Dermis microvascular lymphatic vessel endothelial cell (primary cell): ENCODE measurements at regions not wholly inside any gene's neighbourhood (a gene's known extent, or its start where the extent isn't known, plus 50 kb on each side); places are given as distances from the start of the nearest gene placed in this dataset.
"Not testable (repeated sequence)": the region's sequence is repeated elsewhere in the genome, so short reads cannot be mapped to it uniquely, and the experiment has no call there.

Experiments used
- DNase-seq, 2 donors: peaks; one replicate each; pipeline versions ENCODE4 v3.0.0 to v3.0.0-alpha.2; 2010; ENCODE audit warnings: low read depth in 2 of 2

GRCh38 chr18:78445880-78446279 lies 533.7 kb upstream of the SALL3 start:
- DNase-seq = no peak

GRCh38 chr18:78447211-78447610 lies 532.4 kb upstream of the SALL3 start:
- DNase-seq = no peak

- DNase-seq = no peak
These were observed 531.5 kb upstream of the SALL3 start for GRCh38 chr18:78448106-78448505.

- no peak for DNase-seq
These were observed 531.0 kb upstream of the SALL3 start for GRCh38 chr18:78448591-78448990.

- DNase-seq = no peak
These were observed 525.4 kb upstream of the SALL3 start for GRCh38 chr18:78454221-78454620.

- no peak for DNase-seq
These were observed 524.2 kb upstream of the SALL3 start for GRCh38 chr18:78455386-78455785.

- no peak for DNase-seq
These were observed 522.6 kb upstream of the SALL3 start for GRCh38 chr18:78457011-78457410.

GRCh38 chr18:78457731-78458130 lies 521.9 kb upstream of the SALL3 start:
- DNase-seq = no peak

- DNase-seq = no peak
These were observed 521.3 kb upstream of the SALL3 start for GRCh38 chr18:78458356-78458755.

- DNase-seq = no peak
These were observed 520.0 kb upstream of the SALL3 start for GRCh38 chr18:78459668-78460067.

- no peak for DNase-seq
These were observed 519.1 kb upstream of the SALL3 start for GRCh38 chr18:78460558-78460957.

- no peak for DNase-seq
These were observed 506.1 kb upstream of the SALL3 start for GRCh38 chr18:78473563-78473962.

GRCh38 chr18:78477840-78478239 lies 501.8 kb upstream of the SALL3 start:
- no peak for DNase-seq

GRCh38 chr18:78479443-78479842 lies 500.2 kb upstream of the SALL3 start:
- DNase-seq = no peak

GRCh38 chr18:78480262-78481054 lies 499.2 kb upstream of the SALL3 start:
- DNase-seq = no peak

- DNase-seq = no peak
These were observed 497.2 kb upstream of the SALL3 start for GRCh38 chr18:78482378-78482777.

- no peak for DNase-seq
These were observed 492.0 kb upstream of the SALL3 start for GRCh38 chr18:78487649-78488048.

GRCh38 chr18:78492064-78492812 lies 487.4 kb upstream of the SALL3 start:
- no peak for DNase-seq

- DNase-seq = no peak
These were observed 486.7 kb upstream of the SALL3 start for GRCh38 chr18:78492813-78493371.

- not testable (repeated sequence) for DNase-seq
These were observed 486.1 kb upstream of the SALL3 start for GRCh38 chr18:78493490-78493889.

GRCh38 chr18:78494204-78495085 lies 485.2 kb upstream of the SALL3 start:
- no peak for DNase-seq

- DNase-seq = no peak
These were observed 484.1 kb upstream of the SALL3 start for GRCh38 chr18:78495550-78495949.
